ENCODE measurements at regions not wholly inside any gene's neighbourhood (a gene's known extent, or its start where the extent isn't known, plus 50 kb on each side); places are given as distances from the start of the nearest gene placed in this dataset.

GRCh38 chr9:16121601-16122286 is 568.9 kb downstream of the CCDC171 start:
- intact Hi-C loops (cut with DNase I): no loop called here
- no peak for ATAC-seq
- DNase-seq: no peak

DNA sequence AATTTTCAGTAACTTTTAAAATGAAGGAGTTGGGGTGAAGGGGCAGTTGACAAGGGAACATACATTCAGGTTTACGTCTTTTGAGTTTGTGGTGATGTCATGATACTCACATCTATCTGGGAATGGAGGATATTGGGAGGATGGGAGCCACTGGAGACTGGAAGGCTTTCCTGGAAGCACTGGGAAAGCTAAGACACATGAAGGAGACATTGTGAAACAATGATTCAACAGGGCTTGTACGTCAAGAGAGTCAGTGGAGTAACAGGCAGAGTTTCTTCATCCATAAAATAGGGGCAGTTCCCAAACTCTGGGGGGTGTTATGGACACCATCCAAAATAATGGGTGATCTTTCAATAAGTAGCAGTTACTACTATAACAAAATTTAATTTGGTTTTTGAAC is 572.8 kb downstream of the CCDC171 start:
- intact Hi-C loops (cut with DNase I): no loop called here
- ATAC-seq: no peak
- DNase-seq: no peak

DNA sequence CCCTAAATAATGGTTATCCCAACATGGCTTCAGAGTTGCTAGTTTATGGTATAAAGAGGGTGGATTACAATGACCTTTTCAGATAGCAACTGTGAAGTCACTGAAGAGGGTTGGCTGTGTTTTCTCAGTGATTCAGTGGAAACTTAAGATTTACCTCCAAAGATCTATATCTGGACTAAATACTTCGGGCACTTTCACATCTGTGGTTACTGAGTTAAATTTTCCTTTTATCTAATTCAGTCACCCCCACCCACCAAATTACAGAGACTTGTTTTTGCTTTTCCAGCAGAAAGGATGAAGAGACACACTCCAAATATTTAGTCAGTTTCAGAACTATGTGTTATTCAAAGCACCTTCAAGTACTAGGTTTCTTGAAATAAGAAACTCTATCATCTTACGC is 573.2 kb downstream of the CCDC171 start:
- DNase-seq (no peak), ATAC-seq (no peak)
- intact Hi-C loops (cut with DNase I): no loop called here

DNA sequence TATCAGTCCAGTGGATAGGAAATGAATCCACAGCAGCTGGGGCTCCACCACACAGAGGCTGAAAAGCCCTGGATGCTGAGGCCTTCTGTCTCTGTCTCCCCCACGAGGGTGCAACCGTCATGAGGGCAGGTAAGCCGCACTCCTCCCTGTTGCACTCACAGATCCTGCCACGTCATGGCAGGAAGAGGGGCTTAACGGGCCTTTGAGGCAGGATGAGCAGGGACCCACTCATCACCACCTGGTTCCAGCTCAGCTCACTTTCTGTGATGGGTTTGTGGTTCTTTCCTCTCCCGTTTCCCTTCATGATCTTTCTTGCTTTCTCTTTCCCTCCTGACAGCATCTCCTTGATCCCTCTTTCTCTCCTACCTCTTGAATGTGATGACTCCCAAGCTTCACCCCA is 575.2 kb downstream of the CCDC171 start:
- ATAC-seq: no peak
- intact Hi-C loops (cut with DNase I): no loop called here
- no peak for DNase-seq

GRCh38 chr9:16131264-16131663 is 578.4 kb downstream of the CCDC171 start:
- ATAC-seq (no peak), DNase-seq (no peak)
- intact Hi-C loops (cut with DNase I): no loop called here

- ATAC-seq: no peak
- intact Hi-C loops (cut with DNase I): no loop called here
- DNase-seq: no peak
Observed at GRCh38 chr9:16132513-16132912, 579.7 kb downstream of the CCDC171 start.

DNA sequence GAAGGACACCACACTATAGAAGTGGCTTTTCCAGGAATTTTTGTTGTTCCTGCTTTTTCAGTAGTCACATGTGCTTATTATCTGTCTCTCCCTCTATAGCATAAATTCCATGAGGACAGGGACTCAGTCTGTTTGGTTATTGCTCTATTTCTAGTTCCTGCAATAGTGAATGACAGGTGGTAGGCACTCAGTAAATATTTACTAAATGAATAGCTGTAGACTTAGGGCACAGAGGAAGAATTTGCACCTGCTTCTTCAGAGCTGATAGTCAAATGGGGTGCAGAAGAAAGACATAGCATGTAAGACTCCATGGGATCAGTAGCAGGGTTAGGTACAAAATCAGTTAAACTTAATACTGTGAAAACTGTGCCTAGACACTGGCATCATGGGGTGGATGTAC is 580.2 kb downstream of the CCDC171 start:
- DNase-seq (no peak), ATAC-seq (no peak)
- intact Hi-C loops (cut with DNase I): no loop called here

- DNase-seq (peak; percentile 46), ATAC-seq (peak; percentile 18 to 60)
- intact Hi-C loops (cut with DNase I): no loop called here
Observed at GRCh38 chr9:16133556-16134227, 580.8 kb downstream of the CCDC171 start.

DNA sequence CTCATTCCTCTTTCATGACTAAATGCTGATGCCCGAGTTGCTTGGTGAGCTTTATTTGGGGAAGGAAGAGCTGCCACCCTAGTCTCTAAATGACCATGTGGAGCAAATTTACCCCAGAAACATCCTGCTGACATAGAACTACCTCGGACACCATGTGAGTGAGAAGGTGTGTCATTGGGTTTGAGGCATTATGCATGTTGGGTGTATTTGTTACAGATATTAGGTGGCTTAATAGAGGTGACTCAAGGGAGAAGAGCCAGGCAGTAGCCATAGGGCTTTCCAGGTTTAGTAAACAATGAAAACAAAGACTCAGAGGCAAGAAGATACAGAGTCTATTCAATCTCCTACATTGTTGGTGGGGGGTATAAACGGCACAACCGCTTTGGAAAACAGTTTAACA is 581.5 kb downstream of the CCDC171 start:
- ATAC-seq: no peak
- intact Hi-C loops (cut with DNase I): no loop called here

DNA sequence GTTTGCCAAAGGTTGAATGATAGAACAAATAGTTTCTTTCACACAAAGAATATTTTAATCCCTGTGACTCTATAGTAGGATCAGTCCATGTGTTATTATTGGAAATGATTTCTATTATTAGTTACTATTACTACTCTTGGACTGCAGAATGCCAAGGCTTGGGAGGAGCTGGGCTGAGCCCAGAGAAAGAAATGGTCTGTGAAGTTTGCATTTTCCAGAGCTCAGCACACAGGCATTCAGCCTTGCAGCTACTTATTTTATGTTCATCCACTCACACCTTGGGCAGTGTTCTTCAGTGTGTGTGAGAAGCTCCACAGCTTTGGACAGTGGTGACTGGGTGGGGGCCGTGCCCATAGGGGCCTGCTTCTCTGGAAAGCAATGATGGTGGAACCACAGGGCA is 583.1 kb downstream of the CCDC171 start:
- ATAC-seq: no peak
- intact Hi-C loops (cut with DNase I): no loop called here
- no peak for DNase-seq

More for the DNA sequence above, 581.5 kb downstream of the CCDC171 start:
- DNase-seq: no peak

- intact Hi-C loops (cut with DNase I): no loop called here
- ATAC-seq: peak in 1 of 2 donors; percentile 29
- no peak for DNase-seq
Observed at GRCh38 chr9:16136451-16136850, 583.6 kb downstream of the CCDC171 start.

GRCh38 chr9:16136961-16137360 is 584.1 kb downstream of the CCDC171 start:
- intact Hi-C loops (cut with DNase I): no loop called here
- ATAC-seq (peak in 1 of 2 donors; percentile 61), DNase-seq (peak; percentile 36)

GRCh38 chr9:16138561-16139491 is 586.0 kb downstream of the CCDC171 start:
- intact Hi-C loops (cut with DNase I): no loop called here
- ATAC-seq: peak in 1 of 2 donors; percentile 74
- peak; percentile 72 for DNase-seq

- ATAC-seq (peak in 1 of 2 donors; percentile 46), DNase-seq (no peak)
- intact Hi-C loops (cut with DNase I): no loop called here
Observed at GRCh38 chr9:16139774-16140173, 586.9 kb downstream of the CCDC171 start.

DNA sequence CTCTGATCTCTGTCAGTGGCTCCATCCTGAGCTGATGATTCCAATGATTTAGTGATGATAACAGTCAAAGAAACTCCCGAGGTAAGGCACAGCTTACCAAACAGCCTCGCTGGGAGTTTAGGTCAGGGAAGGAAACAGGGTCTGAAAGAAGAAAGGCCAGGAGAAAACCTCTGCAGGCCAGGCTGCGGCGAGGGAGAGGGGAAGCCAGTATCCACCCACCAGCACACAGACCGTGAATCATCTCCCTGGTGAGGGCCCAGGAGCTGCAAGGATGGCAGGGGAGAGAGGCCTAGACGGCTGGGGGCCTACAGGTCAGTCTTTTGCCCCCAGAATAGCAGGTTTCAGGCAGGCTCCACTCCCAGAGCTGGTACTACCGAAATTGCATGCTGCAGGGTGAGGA is 590.5 kb downstream of the CCDC171 start:
- intact Hi-C loops (cut with DNase I): no loop called here
- no peak for ATAC-seq
- DNase-seq: no peak

- intact Hi-C loops (cut with DNase I): no loop called here
- no peak for DNase-seq
- ATAC-seq: peak in 1 of 2 donors; percentile 53
Observed at GRCh38 chr9:16143947-16144890, 591.4 kb downstream of the CCDC171 start.

DNA sequence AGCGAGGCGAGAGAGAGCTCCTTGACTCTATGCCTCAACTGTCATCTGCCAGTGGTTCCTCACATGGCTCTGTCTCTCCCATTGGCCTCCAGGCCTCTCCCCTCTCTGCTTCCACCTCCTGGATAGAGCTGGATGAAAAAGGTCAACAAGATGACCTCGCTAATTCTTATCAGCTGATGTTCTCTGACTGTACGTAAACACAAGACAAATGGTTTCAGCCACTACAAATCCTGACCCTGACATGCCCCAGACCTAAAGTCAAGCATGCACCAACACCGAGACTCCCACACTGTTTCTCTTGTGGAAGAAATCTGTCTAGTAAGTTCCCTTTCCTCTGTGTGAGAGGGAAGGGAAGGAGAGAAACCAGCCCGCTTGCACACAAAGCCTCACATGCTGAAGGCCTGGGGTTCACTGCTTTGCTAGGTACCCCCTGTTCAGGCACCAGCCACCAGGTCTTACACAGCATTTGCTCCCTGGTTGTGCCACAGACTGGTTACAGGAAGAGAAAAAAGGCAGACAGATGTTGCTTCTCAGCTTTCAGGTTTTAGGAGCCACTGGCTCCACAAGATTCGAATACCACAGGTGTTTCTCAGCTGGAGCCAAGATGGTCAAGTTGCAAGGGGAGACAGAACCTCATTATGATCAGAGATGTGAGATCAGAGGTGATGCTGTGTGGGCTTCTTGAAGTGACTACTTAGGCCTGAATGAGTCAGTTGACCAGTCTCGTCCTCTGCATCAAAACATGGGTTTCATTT is 592.5 kb downstream of the CCDC171 start:
- DNase-seq (no peak), ATAC-seq (no peak)
- intact Hi-C loops (cut with DNase I): no loop called here

- ATAC-seq: no peak
- DNase-seq: no peak
- intact Hi-C loops (cut with DNase I): no loop called here
Observed at GRCh38 chr9:16147726-16148125, 594.9 kb downstream of the CCDC171 start.
